IMR-90 (cell line): ENCODE measurements at regions not wholly inside any gene's neighbourhood (a gene's known extent, or its start where the extent isn't known, plus 50 kb on each side); places are given as distances from the start of the nearest gene placed in this dataset.

Experiments used
- ATAC-seq: fragments of 200-7000 bp; cut with Tn5 transposase; 2 replicates; pipeline ENCODE4 v1.9.1; 2020; ENCODE audit warnings: low read depth, mild to moderate bottlenecking, moderate library complexity
- BruUV-seq: library from RNA; stranded (reverse); fragments of 400-500 nt; replicated peaks from 2 replicates; lab custom pipeline; 2021; lab: Mats Ljungman, UMichigan
- CTCF ChIA-PET: fragments of 300-600 bp; formaldehyde crosslinking; extraction: SDS; loops from one replicate; lab custom pipeline; 2021; ENCODE audit warnings: antibody characterized with exemption; lab: Yijun Ruan, JAX
- POLR2A ChIA-PET: fragments of 300-600 bp; sonication (Branson Sonifier 250); formaldehyde crosslinking; loops from one replicate; lab custom pipeline; 2022; ENCODE audit warnings: antibody characterized with exemption; ENCODE audit not compliant: unreplicated experiment; lab: Charles Lee
- DNase-seq: peaks from one replicate; pipeline ENCODE4 v3.0.0; 2013
- H2AFZ ChIP-seq: replicated peaks from 2 replicates; pipeline ENCODE3; 2013; ENCODE audit warnings: low read length, mild to moderate bottlenecking; ENCODE audit not compliant: poor library complexity
- H2AK5ac ChIP-seq: 2 replicates; pipeline ENCODE4 v1.6.1; 2013; ENCODE audit warnings: low read depth, low read length, inconsistent platforms
- H2AK9ac ChIP-seq: replicated peaks from 2 replicates; pipeline ENCODE3; 2013; ENCODE audit warnings: mild to moderate bottlenecking, low read depth, low read length, moderate library complexity; ENCODE audit not compliant: poor library complexity
- H2BK120ac ChIP-seq: 2 replicates; pipeline ENCODE4 v1.6.1; 2013; ENCODE audit warnings: low read depth, low read length, inconsistent platforms
- H2BK15ac ChIP-seq: 3 replicates; pipeline ENCODE4 v1.6.1; 2013; ENCODE audit warnings: low read depth, low read length, inconsistent platforms
- H2BK20ac ChIP-seq: 2 replicates; pipeline ENCODE4 v1.6.1; 2013; ENCODE audit warnings: low read depth, mild to moderate bottlenecking, inconsistent platforms, low read length, moderate library complexity
- H2BK5ac ChIP-seq: 2 replicates; pipeline ENCODE4 v1.6.1; 2013; ENCODE audit warnings: mild to moderate bottlenecking, low read depth, low read length, inconsistent platforms; ENCODE audit not compliant: poor library complexity, severe bottlenecking
- H3K14ac ChIP-seq: replicated peaks from 2 replicates; pipeline ENCODE4 v1.6.1; 2013; ENCODE audit warnings: low read depth, low read length, inconsistent platforms
- H3K18ac ChIP-seq: 2 replicates; pipeline ENCODE4 v1.6.1; 2013; ENCODE audit warnings: low read depth, low read length, control low read depth
- H3K23ac ChIP-seq: 2 replicates; pipeline ENCODE4 v1.6.1; 2013; ENCODE audit warnings: low read depth, low read length, inconsistent platforms
- H3K27ac ChIP-seq: 2 replicates; pipeline ENCODE4 v1.5.1; 2013; ENCODE audit warnings: mild to moderate bottlenecking, control low read depth, low read length; ENCODE audit not compliant: insufficient read depth
- H3K27me3 ChIP-seq: 2 replicates; pipeline ENCODE4 v1.6.1; 2013; ENCODE audit warnings: low read length; ENCODE audit not compliant: control insufficient read depth, insufficient read depth
- H3K36me3 ChIP-seq: 2 replicates; pipeline ENCODE4 v1.6.1; 2013; ENCODE audit warnings: low read length, mixed read lengths; ENCODE audit not compliant: control insufficient read depth, insufficient read depth
- H3K4ac ChIP-seq: 2 replicates; pipeline ENCODE4 v1.6.1; 2013; ENCODE audit warnings: low read depth, low read length, inconsistent platforms
- H3K4me1 ChIP-seq: 2 replicates; pipeline ENCODE4 v1.6.1; 2013; ENCODE audit warnings: low read length, mixed read lengths; ENCODE audit not compliant: control insufficient read depth, insufficient read depth
- H3K4me2 ChIP-seq: 2 replicates; pipeline ENCODE4 v1.6.1; 2013; ENCODE audit warnings: low read depth, mild to moderate bottlenecking, control low read depth, low read length, moderate library complexity
- H3K4me3 ChIP-seq: 2 replicates; pipeline ENCODE4 v1.5.1; 2013; ENCODE audit warnings: low read depth, mild to moderate bottlenecking, control low read depth, low read length, moderate library complexity; ENCODE audit not compliant: insufficient read depth
- H3K56ac ChIP-seq: 2 replicates; pipeline ENCODE4 v1.6.1; 2013; ENCODE audit warnings: low read length, inconsistent platforms; ENCODE audit not compliant: insufficient read depth; ENCODE audit errors: extremely low read depth
- H3K79me1 ChIP-seq, 2 experiments: 2 replicates each; pipeline ENCODE4 v1.6.1; 2013; ENCODE audit warnings: low read length in 2 of 2, inconsistent platforms in 1 of 2, low read depth in 1 of 2
- H3K9ac ChIP-seq: 2 replicates; pipeline ENCODE4 v1.6.1; 2013; ENCODE audit warnings: low read depth, low read length, control low read depth
- H3K9me1 ChIP-seq: 2 replicates; pipeline ENCODE4 v1.6.1; 2013; ENCODE audit warnings: low read length, inconsistent platforms; ENCODE audit not compliant: insufficient read depth
- H3K9me3 ChIP-seq: 2 replicates; pipeline ENCODE4 v1.6.1; 2013; ENCODE audit warnings: low read length; ENCODE audit not compliant: control insufficient read depth, insufficient read depth
- H4K20me1 ChIP-seq: 2 replicates; pipeline ENCODE4 v1.6.1; 2013; ENCODE audit warnings: low read length, inconsistent platforms; ENCODE audit not compliant: insufficient read depth
- H4K5ac ChIP-seq: 2 replicates; pipeline ENCODE4 v1.6.1; 2013; ENCODE audit warnings: mild to moderate bottlenecking, low read depth, low read length, control low read depth
- H4K8ac ChIP-seq, 2 experiments: 2 replicates each; pipeline ENCODE4 v1.6.1; 2013; ENCODE audit warnings: low read depth in 2 of 2, low read length in 2 of 2, control low read depth in 1 of 2, inconsistent platforms in 1 of 2
- H4K91ac ChIP-seq: 2 replicates; pipeline ENCODE4 v1.6.1; 2013; ENCODE audit warnings: low read depth, low read length, inconsistent platforms; ENCODE audit not compliant: insufficient read depth
- BHLHE40 ChIP-seq: fragments of 150-350 bp; IDR thresholded peaks from 2 replicates; pipeline ENCODE4 v1.6.1; 2016; ENCODE audit warnings: mild to moderate bottlenecking, low read depth, low read length
- FOS ChIP-seq: fragments of 150-350 bp; IDR thresholded peaks from 2 replicates; pipeline ENCODE4 v1.6.1; 2016; ENCODE audit warnings: low read depth, low read length
- SMC3 ChIP-seq: fragments of 150-350 bp; IDR thresholded peaks from 2 replicates; pipeline ENCODE4 v1.6.1; 2016; ENCODE audit warnings: low read depth, mild to moderate bottlenecking, antibody characterized with exemption, low read length, moderate library complexity
- WGBS, 2 experiments: methylation state at CpG; one replicate each; pipeline versions ENCODE4 v1.1.5 to v1.1.7; 2013; ENCODE audit warnings: missing lambda C conversion rate in 2 of 2; ENCODE audit not compliant: insufficient read length in 1 of 2; ENCODE audit errors: extremely low coverage in 2 of 2; 5-methylcytosine and 5-hydroxymethylcytosine counted together
- dilution Hi-C: fragments of 300-500 bp; cut with HindIII; formaldehyde crosslinking; loops from one replicate; pipeline ENCODE4 v1.14.3; 2018; ENCODE audit warnings: low sequenced_read_pairs; ENCODE audit not compliant: unreplicated experiment
- in situ Hi-C: fragments of 300-500 bp; cut with MboI; formaldehyde crosslinking; loops from 3 replicates; pipeline ENCODE4 v1.14.3; 2019; ENCODE audit warnings: low sequenced_read_pairs, inconsistent platforms, mixed read lengths
- intact Hi-C: fragments of 100-400 bp; cut with micrococcal nuclease; formaldehyde crosslinking; loops from 2 replicates; pipeline ENCODE4 v1.10.0; 2022
- TF ChIP-seq, protein P1 (sequence below): fragments of 150-350 bp; IDR thresholded peaks from 2 replicates; pipeline ENCODE4 v1.6.1; 2016; ENCODE audit warnings: low read depth, mild to moderate bottlenecking, low read length, moderate library complexity, borderline replicate concordance

DNA sequence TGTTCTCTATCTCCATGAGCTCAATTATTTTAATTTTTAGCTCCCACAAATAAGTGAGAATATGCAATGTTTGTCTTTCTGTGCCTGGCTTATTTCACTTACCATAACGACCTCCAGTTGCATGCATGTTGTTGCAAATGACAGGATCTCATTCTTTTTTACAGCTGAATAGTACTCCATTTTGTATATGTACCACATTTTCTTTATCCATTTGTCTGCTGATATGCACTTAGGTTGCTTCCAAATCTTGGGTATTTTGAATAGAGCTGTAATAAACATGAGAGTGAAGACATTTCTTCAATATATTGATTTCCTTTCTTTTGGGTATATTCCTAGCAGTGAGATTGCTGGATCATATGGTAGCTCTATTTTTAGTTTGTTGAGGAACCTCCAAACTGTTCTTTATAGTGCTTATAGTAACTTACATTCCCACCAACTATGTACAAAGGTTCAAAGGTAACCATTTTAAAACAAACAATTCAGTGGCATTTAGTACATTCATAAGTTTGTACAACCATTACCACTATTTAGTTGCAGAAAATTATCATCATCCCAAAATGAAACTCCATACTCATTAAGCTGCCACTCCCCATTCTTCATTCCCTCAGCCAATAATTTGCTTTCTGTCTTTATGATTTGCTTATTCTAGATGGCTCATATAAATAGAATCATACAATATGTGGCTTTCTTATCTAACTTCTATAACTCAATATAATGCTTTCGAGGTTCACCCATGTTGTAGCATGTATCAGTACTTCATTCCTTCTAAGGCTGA lies 255.9 kb upstream of the NFIA start:
- Histone ChIP-seq H3K18ac (no peak overlapping the region), H3K56ac (no peak overlapping the region), H2BK20ac (no peak overlapping the region), H3K4ac (no peak overlapping the region), H4K5ac (no peak overlapping the region), H3K9me1 (no peaks in the 10 kb centered on the region), H2BK15ac (no peak overlapping the region), H4K91ac (no peak overlapping the region), H3K23ac (no peak overlapping the region), H4K20me1 (no peaks in the 10 kb centered on the region), H2BK120ac (no peak overlapping the region), H4K8ac (no peak overlapping the region), H3K4me3 (no peak overlapping the region), H2AK9ac (no peak overlapping the region), H3K9ac (no peak overlapping the region), H3K4me2 (no peak overlapping the region), H3K79me1 (no peaks in the 10 kb centered on the region), H3K36me3 (no peaks in the 10 kb centered on the region), H2AK5ac (no peak overlapping the region), H2AFZ (no peak overlapping the region), H3K9me3 (no peaks in the 10 kb centered on the region; the same call in 1 of the 2 replicates), H3K14ac (no peak overlapping the region), H3K27me3 (no peaks in the 10 kb centered on the region), H3K4me1 (no peaks in the 10 kb centered on the region), H3K27ac (no peak overlapping the region), H2BK5ac (no peak overlapping the region)
- DNase-seq (no peak), ATAC-seq (no peak)
- no TSS peak for BruUV-seq
- WGBS, 2 experiments: no CpG with 5 or more reads among the region's 2 CpGs
- TF ChIP-seq SMC3 (no peak), FOS (no peak), BHLHE40 (no peak)
- TF ChIP-seq, protein P1, sequence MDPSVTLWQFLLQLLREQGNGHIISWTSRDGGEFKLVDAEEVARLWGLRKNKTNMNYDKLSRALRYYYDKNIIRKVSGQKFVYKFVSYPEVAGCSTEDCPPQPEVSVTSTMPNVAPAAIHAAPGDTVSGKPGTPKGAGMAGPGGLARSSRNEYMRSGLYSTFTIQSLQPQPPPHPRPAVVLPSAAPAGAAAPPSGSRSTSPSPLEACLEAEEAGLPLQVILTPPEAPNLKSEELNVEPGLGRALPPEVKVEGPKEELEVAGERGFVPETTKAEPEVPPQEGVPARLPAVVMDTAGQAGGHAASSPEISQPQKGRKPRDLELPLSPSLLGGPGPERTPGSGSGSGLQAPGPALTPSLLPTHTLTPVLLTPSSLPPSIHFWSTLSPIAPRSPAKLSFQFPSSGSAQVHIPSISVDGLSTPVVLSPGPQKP: no peak
- ChIA-PET POLR2A (no interaction called here), CTCF (interaction anchor here (0.6 kb wide), 1 partner anchor 388 kb away, joined by 3 read pairs; no protein-coding TSS in a partner anchor)
- in situ Hi-C loops (no loop called here), dilution Hi-C loops (no loop called here), intact Hi-C loops (no loop called here)
